Activated gamma-delta T cell treated with Interleukin-2 at 50 U/mL for 16 hours (primary cell): ENCODE measurements at regions not wholly inside any gene's neighbourhood (a gene's known extent, or its start where the extent isn't known, plus 50 kb on each side); places are given as distances from the start of the nearest gene placed in this dataset.

Source experiments
- DNase-seq: peaks from one replicate; pipeline ENCODE4 v3.0.0-alpha.2; 2020

- DNase-seq: no peak
Observed at GRCh38 chr22:49181431-49181830, 646.2 kb downstream of the BRD1 start.

- DNase-seq: no peak
Observed at GRCh38 chr22:49180683-49181024, 647.0 kb downstream of the BRD1 start.

GRCh38 chr22:49179886-49180682 lies 647.6 kb downstream of the BRD1 start:
- no peak for DNase-seq

DNA sequence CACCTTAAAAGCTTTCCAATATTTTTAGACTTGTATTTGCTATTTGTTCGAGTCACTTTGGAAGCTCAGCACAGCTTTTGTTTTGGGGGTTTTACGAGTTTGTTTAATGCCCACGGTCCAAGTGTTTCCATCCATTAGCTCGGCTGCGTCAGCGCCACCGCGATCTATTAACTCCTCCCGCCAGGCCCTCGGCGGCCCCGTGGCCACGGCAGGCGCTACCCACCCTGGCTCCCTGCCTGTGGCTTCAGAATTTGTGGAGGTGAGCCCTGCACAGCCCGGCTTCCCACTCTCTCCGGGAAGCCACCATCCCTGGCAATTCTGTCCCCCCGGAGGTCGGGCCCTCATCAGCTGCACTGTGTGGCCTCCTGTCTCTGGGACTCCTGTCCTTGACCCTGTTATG lies 648.5 kb downstream of the BRD1 start:
- no peak for DNase-seq

- DNase-seq: no peak
Observed at GRCh38 chr22:49178246-49179005, 649.2 kb downstream of the BRD1 start.

DNA sequence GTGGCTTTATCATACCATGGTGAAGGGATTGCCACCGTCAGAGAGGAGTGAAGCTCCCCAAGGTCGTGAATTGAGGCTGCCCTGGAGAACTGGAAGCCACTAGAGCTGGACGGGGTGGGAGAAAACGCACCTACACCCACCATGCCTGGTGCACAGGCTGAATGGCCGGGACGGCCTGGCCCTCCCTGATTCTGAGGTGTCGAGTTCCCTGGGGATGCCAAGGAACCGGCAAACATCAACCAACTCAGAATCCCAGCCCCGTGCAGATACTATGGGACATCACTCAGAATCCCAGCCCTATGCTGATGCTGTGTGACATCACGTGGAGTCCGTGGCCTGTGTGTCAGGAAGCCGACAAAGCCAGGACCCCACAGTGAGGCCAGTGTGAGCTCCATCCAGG lies 650.0 kb downstream of the BRD1 start:
- DNase-seq: no peak

GRCh38 chr22:49176956-49177355 lies 650.7 kb downstream of the BRD1 start:
- DNase-seq: no peak

DNA sequence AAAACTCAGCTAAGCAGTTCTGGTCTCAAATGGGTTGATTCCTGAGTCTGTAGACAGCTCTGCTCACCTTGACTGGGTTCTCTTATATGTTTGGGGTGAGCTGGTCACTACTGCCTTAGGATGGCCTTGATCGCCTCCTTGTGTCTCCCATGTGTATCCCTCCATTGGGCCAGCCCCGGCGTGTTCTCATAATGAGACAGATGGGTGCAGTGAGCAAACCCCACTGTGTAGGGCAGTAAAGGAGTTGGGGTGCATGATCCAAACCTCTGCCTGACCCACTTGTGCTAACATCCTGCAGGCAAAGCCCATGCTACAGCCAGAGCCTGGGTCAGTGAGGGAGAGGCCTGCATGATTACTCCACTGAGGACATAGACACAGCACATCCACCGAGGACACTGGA lies 657.6 kb downstream of the BRD1 start:
- no peak for DNase-seq

DNA sequence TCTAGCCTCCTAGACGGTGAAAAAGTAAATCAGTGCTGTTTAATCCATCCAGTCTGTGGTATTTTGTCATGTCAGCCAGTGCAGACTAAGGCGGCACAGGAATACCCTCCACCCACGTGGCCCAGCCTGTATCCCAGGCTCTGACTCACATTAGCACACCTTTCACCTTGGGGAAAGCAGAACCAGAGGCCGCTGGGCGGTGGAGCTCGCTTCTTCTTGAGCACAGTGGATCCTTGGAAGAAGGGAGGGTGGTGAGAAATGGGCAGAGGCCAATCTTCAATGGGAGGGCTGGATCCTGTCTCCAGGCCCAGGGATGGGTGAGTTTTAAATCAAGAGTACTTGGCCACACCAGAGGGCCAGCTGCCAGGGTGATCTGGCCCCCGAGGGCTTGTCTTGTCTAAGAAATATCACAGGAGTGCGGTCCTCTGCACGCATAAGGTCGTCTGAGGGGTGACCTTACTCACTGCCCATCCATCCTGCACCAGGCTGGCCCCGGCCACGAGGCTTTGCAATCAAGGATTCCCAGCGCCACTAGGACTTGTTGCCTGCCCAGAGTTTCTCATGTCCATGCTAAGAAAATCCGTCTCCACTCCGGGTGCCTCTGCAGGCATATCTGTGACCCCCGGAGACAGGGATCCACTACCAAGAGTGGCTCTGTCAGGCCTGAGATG lies 658.5 kb downstream of the BRD1 start:
- no peak for DNase-seq

DNA sequence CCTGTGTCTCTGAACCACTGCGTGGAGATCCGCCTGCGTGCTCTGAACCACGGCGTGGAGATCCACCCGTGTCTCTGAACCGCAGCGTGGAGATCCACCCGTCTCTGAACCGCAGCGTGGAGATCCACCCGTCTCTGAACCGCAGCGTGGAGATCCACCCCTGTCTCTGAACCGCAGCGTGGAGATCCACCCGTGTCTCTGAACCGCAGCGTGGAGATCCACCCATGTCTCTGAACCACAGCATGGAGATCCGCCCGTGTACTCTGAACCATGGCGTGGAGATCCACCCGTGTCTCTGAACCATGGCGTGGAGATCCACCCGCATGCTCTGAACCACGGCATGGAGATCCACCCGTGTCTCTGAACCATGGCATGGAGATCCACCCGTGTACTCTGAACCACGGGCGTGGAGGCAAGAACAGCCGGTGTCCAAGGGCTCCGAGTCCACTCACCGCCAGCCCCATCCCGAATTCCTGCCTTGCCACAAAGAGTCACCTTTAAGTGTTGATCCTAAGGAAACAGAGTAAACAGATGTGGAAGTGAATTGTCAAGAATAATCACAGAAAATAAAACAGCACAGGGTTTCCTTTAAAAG lies 659.4 kb downstream of the BRD1 start:
- no peak for DNase-seq

GRCh38 chr22:49166746-49167145 lies 660.9 kb downstream of the BRD1 start:
- no peak for DNase-seq

DNA sequence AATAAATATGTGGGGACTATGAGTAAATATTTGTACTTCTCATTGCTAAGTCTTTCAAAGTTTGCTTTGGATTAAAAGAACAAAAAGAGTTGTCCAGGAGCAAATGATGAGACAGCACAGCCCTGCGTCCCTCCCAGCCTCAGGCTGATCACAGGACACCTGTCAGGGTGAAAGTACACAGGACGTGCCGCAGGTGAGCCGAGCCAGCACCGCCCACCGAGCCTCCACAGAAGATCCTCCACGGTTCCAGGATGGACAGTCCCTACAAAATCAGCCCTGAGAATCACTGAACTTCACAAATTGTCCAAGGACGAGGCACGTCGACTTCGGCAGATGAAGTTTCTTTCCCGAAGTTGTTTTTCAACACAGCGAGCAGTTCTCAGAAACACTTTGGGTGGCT lies 661.5 kb downstream of the BRD1 start:
- DNase-seq: no peak

- no peak for DNase-seq
Observed at GRCh38 chr22:49164773-49165320, 662.8 kb downstream of the BRD1 start.

DNA sequence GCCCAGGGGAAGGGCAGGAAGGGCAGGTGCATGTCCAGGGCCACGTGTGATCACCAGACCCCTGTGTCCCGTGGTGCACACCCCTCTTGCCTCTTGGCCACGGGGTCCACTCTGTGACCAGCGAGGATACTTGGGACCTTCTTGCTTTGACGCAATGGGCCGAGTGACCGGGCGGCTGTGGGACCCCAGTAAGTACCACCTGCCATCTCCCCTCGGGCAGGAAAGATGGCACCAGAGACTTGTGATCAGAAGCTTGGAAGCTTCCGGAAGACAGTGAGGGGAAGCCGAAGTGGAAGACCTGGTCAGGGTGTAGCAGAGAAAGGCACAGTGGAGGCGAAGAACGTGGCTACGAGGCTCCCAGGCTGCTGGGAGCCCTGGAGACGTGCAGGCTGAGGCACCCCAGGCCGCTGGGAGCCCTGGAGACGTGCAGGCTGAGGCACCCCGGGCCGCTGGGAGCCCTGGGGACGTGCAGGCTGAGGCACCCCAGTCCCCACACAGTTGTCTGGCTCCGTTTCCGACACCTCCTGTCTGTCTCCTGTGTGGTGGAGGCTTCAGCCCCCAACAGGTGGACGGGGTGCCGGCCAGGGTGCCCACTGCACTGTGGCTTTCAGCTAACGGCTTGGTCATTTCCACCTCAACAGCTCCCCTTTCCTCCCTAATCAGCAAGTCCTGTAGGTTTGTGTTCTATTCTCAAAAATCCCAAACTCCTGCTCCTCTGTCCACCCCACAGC lies 663.5 kb downstream of the BRD1 start:
- DNase-seq: no peak

- no peak for DNase-seq
Observed at GRCh38 chr22:49163258-49163959, 664.3 kb downstream of the BRD1 start.

GRCh38 chr22:49162841-49163240 lies 664.8 kb downstream of the BRD1 start:
- no peak for DNase-seq

DNA sequence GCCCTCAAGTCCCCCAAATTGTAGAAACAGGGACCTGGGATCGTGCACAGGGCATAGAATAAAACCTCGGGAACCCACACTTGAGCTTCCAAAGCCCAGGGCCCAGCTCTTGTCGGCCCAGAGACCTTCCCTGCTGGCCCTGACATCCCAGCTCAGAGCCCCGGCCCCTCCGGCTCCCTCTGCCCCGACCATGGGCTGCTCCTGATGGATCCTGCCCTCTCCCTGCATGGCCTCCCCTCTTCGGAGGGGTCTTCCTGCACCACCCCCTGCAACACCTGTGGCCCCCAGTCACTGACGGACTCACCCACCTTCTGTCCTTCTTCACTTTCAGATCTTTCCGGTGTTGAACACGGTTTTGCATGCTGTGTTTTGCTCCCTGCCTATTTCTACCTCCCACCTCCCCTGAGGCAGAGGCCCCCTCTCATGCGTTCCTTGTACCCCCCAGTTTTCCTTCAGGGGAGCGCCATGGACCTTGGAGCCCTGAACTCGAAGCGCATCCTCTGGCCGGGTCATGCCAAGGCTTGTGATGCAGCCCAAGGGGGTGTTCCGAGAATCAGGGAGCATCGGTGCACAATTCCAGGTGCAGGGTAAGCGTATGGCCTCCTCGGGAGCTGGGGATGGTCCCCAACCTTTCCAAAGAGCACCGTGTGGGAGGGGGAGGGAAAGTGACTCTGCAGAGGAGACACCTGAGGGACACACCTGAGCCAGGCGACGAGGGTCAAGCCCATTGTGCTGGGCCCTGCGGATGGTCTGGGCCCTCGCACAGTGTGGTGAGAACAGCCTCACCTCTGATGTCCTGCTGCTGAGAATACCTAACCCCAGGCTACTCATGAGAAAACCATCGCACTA lies 666.4 kb downstream of the BRD1 start:
- no peak for DNase-seq

- DNase-seq: no peak
Observed at GRCh38 chr22:49160261-49161001, 667.2 kb downstream of the BRD1 start.

GRCh38 chr22:49159711-49160110 lies 668.0 kb downstream of the BRD1 start:
- no peak for DNase-seq
